K562 (cell line): ENCODE measurements at regions not wholly inside any gene's neighbourhood (a gene's known extent, or its start where the extent isn't known, plus 50 kb on each side); places are given as distances from the start of the nearest gene placed in this dataset.

ENCODE experiments used
- CBFA2T2 ChIP-seq: fragments of 450-650 bp; conservative IDR thresholded peaks from 2 replicates; pipeline ENCODE4 v1.6.1; 2017; ENCODE audit warnings: mild to moderate bottlenecking
- HNRNPLL ChIP-seq: fragments of 200-400 bp; formaldehyde crosslinking; IDR thresholded peaks from 2 replicates; pipeline ENCODE4 v1.6.1; 2017; ENCODE audit warnings: low read length, low read depth, mild to moderate bottlenecking; ENCODE audit not compliant: poor library complexity, severe bottlenecking
- MAFK ChIP-seq: IDR thresholded peaks from 2 replicates; pipeline ENCODE4 v1.6.1; 2011; ENCODE audit warnings: low read length, improper control_type of control experiment
- PHB ChIP-seq: fragments of 250-450 bp; sonication (Bioruptor Pico); IDR thresholded peaks from 2 replicates; pipeline ENCODE4 v1.5.0; 2021
- ZNF316 ChIP-seq: fragments of 450-650 bp; IDR thresholded peaks from 2 replicates; pipeline ENCODE4 v1.6.1; 2016
- ZZZ3 ChIP-seq: fragments of 450-650 bp; IDR thresholded peaks from 2 replicates; pipeline ENCODE4 v1.6.1; 2016; ENCODE audit warnings: antibody characterized with exemption, mild to moderate bottlenecking, moderate library complexity
- TF ChIP-seq, protein P1 (sequence below): fragments of 450-650 bp; formaldehyde crosslinking; IDR thresholded peaks from 2 replicates; pipeline ENCODE4 v1.4.0; 2020; ENCODE audit warnings: mild to moderate bottlenecking, moderate library complexity
- TF ChIP-seq, protein P2 (sequence below): sonication (generic); formaldehyde crosslinking; IDR thresholded peaks from 2 replicates; pipeline ENCODE4 v1.8.1; 2023; ENCODE audit warnings: missing genetic modification reagents, mild to moderate bottlenecking, borderline replicate concordance

DNA sequence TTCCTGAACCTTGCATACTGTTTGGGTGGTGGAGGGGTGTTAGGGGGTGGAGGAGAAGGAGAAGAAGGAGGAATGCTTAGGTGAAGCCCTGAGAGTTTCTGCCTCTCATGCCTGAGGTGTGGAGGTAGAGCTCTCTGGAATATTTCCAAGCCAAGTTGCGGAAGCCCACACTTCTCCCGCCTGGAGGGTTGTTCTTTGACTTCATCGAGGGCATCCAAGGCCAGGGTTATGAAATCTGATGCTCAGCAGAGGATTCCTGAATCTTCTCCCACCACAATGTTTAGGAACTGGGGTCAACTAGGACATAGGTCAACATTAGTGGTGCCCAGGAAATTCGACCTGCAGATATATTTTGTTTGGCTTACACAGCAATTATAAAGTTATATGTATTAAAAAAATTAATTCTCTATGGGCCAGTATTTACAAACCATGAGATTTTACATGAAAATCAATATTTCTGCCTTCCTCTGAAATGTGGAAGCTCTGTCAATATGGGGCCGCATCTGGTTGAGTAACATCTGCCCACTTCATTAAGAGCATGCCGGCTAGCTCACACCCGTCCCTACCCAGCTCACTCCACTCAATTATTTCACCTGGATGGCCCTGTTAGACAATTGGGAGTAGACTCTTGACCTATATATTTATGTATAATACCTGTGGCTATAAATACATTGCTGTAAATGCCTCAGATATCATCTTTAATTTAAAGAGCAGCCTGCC lies 257.1 kb upstream of the ZFP64 start (continued):
- TF ChIP-seq PHB (no peak), ZZZ3 (no peak), ZNF316 (no peak), CBFA2T2 (no peak), HNRNPLL (no peak), MAFK (no peak)
- TF ChIP-seq, protein P1, sequence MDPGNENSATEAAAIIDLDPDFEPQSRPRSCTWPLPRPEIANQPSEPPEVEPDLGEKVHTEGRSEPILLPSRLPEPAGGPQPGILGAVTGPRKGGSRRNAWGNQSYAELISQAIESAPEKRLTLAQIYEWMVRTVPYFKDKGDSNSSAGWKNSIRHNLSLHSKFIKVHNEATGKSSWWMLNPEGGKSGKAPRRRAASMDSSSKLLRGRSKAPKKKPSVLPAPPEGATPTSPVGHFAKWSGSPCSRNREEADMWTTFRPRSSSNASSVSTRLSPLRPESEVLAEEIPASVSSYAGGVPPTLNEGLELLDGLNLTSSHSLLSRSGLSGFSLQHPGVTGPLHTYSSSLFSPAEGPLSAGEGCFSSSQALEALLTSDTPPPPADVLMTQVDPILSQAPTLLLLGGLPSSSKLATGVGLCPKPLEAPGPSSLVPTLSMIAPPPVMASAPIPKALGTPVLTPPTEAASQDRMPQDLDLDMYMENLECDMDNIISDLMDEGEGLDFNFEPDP (CRISPR knock-in tag): no peak
- TF ChIP-seq, protein P2, sequence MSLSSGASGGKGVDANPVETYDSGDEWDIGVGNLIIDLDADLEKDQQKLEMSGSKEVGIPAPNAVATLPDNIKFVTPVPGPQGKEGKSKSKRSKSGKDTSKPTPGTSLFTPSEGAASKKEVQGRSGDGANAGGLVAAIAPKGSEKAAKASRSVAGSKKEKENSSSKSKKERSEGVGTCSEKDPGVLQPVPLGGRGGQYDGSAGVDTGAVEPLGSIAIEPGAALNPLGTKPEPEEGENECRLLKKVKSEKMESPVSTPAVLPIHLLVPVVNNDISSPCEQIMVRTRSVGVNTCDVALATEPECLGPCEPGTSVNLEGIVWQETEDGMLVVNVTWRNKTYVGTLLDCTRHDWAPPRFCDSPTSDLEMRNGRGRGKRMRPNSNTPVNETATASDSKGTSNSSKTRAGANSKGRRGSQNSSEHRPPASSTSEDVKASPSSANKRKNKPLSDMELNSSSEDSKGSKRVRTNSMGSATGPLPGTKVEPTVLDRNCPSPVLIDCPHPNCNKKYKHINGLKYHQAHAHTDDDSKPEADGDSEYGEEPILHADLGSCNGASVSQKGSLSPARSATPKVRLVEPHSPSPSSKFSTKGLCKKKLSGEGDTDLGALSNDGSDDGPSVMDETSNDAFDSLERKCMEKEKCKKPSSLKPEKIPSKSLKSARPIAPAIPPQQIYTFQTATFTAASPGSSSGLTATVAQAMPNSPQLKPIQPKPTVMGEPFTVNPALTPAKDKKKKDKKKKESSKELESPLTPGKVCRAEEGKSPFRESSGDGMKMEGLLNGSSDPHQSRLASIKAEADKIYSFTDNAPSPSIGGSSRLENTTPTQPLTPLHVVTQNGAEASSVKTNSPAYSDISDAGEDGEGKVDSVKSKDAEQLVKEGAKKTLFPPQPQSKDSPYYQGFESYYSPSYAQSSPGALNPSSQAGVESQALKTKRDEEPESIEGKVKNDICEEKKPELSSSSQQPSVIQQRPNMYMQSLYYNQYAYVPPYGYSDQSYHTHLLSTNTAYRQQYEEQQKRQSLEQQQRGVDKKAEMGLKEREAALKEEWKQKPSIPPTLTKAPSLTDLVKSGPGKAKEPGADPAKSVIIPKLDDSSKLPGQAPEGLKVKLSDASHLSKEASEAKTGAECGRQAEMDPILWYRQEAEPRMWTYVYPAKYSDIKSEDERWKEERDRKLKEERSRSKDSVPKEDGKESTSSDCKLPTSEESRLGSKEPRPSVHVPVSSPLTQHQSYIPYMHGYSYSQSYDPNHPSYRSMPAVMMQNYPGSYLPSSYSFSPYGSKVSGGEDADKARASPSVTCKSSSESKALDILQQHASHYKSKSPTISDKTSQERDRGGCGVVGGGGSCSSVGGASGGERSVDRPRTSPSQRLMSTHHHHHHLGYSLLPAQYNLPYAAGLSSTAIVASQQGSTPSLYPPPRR: no peak
